ENCODE measurements at regions not wholly inside any gene's neighbourhood (a gene's known extent, or its start where the extent isn't known, plus 50 kb on each side); places are given as distances from the start of the nearest gene placed in this dataset.
"Not testable (repeated sequence)": the region's sequence is repeated elsewhere in the genome, so short reads cannot be mapped to it uniquely, and the experiment has no call there.

DNA sequence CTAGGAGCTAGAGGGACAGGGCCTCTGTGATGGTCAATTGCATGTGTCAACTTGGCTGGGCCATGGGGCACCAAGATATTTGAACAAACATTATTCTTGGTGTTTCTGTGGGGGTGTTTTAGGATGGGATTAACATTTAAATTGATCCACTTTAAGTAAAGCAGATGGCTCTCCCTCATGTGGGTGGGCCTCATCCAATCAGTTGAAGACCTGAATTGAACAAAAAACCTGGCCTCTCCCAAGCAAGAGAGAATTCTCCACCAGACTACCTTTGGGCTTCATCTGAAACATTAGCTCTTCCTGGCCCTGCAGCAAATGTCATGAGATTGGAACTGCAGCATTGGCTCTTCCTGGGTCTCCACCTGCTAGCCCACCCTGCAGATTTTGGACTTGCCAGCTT is 207.1 kb upstream of the ATP6AP2 start:
- Histone ChIP-seq H3K36me3 (no peaks in the 10 kb centered on the region), H3K4me1 (no peaks in the 10 kb centered on the region), H3K27me3 (no peaks in the 10 kb centered on the region), H3K4me3 (no peak overlapping the region), H3K27ac (no peak overlapping the region), H3K9ac (ENCODE audit: low read depth in 2 of 2, low read length in 2 of 2) (no peak overlapping the region), H3K9me3 (no peaks in the 10 kb centered on the region)
- TF ChIP-seq, protein P1, sequence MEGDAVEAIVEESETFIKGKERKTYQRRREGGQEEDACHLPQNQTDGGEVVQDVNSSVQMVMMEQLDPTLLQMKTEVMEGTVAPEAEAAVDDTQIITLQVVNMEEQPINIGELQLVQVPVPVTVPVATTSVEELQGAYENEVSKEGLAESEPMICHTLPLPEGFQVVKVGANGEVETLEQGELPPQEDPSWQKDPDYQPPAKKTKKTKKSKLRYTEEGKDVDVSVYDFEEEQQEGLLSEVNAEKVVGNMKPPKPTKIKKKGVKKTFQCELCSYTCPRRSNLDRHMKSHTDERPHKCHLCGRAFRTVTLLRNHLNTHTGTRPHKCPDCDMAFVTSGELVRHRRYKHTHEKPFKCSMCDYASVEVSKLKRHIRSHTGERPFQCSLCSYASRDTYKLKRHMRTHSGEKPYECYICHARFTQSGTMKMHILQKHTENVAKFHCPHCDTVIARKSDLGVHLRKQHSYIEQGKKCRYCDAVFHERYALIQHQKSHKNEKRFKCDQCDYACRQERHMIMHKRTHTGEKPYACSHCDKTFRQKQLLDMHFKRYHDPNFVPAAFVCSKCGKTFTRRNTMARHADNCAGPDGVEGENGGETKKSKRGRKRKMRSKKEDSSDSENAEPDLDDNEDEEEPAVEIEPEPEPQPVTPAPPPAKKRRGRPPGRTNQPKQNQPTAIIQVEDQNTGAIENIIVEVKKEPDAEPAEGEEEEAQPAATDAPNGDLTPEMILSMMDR (IDR thresholded peaks at IDR 0.05) = no peak
- intact Hi-C loops (cut with DNase I) = no loop called here
- DNase-seq = no peak

DNA sequence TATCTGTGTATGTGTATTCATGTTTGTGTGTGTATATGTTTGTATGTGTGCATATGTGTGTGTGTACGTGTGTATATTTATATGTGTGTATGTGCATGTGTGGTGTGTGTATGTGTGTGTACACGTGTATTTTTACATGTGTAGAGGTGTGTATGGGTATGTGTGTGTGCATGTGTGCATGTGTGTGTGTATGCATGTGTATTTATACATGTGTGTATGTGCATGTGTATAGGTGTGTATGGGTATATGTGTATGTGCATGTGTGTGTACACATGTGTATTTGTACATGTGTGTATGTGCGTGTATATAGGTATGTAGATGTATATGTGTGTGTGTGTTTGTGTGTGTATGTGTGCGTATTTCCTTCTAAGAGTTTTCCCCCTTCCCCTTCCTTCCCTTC is 207.7 kb upstream of the ATP6AP2 start:
- no peak for DNase-seq
- TF ChIP-seq, protein P1 (IDR thresholded peaks at IDR 0.05) = no peak
- H3K4me1 ChIP-seq = no peaks in the 10 kb centered on the region
- no peak overlapping the region for H3K9ac ChIP-seq (ENCODE audit: low read depth in 2 of 2, low read length in 2 of 2)
- no peak overlapping the region for H3K27ac ChIP-seq
- H3K4me3 ChIP-seq = no peak overlapping the region
- intact Hi-C loops (cut with DNase I) = no loop called here
- H3K36me3 ChIP-seq = no peaks in the 10 kb centered on the region
- H3K27me3 ChIP-seq = no peaks in the 10 kb centered on the region
- no peaks in the 10 kb centered on the region for H3K9me3 ChIP-seq

DNA sequence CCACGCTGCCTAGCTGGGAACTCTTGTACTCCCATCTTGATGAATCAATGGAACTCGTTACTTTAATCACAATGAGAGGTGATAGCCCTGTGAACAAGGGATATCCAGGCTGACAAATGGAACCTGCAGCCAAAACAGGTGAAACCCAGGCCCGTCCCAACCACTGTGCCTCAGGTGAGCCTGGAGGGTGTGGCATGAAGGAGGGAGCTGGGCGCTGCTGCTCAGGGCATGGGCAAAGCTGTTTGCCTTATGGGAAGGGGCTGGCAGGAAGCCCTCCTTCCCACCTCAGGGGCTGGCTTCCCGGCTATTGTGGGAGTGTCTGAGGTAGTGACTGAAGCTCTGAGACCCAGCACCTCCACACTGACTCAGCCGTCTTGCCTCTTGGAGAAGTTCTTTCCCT is 209.4 kb upstream of the ATP6AP2 start:
- intact Hi-C loops (cut with DNase I) = no loop called here
- no peak overlapping the region for H3K9ac ChIP-seq (ENCODE audit: low read depth in 2 of 2, low read length in 2 of 2)
- TF ChIP-seq, protein P1 (IDR thresholded peaks at IDR 0.05) = no peak
- no peak overlapping the region for H3K4me3 ChIP-seq
- no peaks in the 10 kb centered on the region for H3K27me3 ChIP-seq
- no peaks in the 10 kb centered on the region for H3K9me3 ChIP-seq
- H3K27ac ChIP-seq = no peak overlapping the region
- DNase-seq = no peak
- H3K36me3 ChIP-seq = no peaks in the 10 kb centered on the region
- H3K4me1 ChIP-seq = no peaks in the 10 kb centered on the region

- intact Hi-C loops (cut with DNase I) = no loop called here
- TF ChIP-seq, protein P1 (IDR thresholded peaks at IDR 0.05) = no peak
- H3K27me3 ChIP-seq = peaks cover 4% of the 10 kb centered on the region
- no peaks in the 10 kb centered on the region for H3K36me3 ChIP-seq
- DNase-seq = no peak
- H3K4me1 ChIP-seq = no peaks in the 10 kb centered on the region
- no peak overlapping the region for H3K4me3 ChIP-seq
- H3K9ac ChIP-seq (ENCODE audit: low read depth in 2 of 2, low read length in 2 of 2) = no peak overlapping the region
- H3K9me3 ChIP-seq = no peaks in the 10 kb centered on the region
- no peak overlapping the region for H3K27ac ChIP-seq
Observed at GRCh38 chrX:40368611-40369061, 212.1 kb upstream of the ATP6AP2 start.

DNA sequence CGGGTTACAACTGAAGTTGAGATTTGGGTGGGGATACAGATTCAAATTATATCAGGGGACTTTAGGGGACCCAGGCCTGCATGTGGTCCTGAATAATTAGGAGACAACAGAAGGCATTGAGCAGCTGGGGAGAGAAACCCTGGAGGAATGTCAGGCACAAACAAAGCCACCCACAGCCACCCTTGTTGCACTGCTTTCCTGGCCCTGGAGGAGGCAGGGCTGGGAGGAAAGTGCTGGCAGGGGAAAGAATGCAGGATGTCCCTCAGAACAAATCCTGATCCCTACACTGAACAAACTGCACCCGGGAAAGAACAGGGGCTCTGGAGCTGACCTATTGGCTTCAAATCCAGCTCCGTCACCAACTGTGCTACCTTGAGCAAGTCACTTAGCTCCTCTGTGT is 214.1 kb upstream of the ATP6AP2 start:
- Histone ChIP-seq H3K4me1 (no peaks in the 10 kb centered on the region), H3K4me3 (no peak overlapping the region), H3K9ac (ENCODE audit: low read depth in 2 of 2, low read length in 2 of 2) (no peak overlapping the region), H3K27me3 (peaks cover 4% of the 10 kb centered on the region), H3K27ac (no peak overlapping the region), H3K9me3 (no peaks in the 10 kb centered on the region), H3K36me3 (no peaks in the 10 kb centered on the region)
- DNase-seq = no peak
- TF ChIP-seq, protein P1 (IDR thresholded peaks at IDR 0.05) = no peak
- intact Hi-C loops (cut with DNase I) = no loop called here

- H3K36me3 ChIP-seq; H3K27me3 ChIP-seq; H3K4me3 ChIP-seq; H3K9ac ChIP-seq (ENCODE audit: low read depth in 2 of 2, low read length in 2 of 2); H3K9me3 ChIP-seq; DNase-seq; H3K27ac ChIP-seq; H3K4me1 ChIP-seq; intact Hi-C loops (cut with DNase I): not testable (repeated sequence)
Observed at GRCh38 chrX:40362291-40362690, 218.5 kb upstream of the ATP6AP2 start.
